Stimulated activated CD4-positive, alpha-beta T cell treated with anti-CD3 and anti-CD28 coated beads, Interleukin-4, amount 100 ng/mL, for 24 hours (primary cell): ENCODE measurements at regions not wholly inside any gene's neighbourhood (a gene's known extent, or its start where the extent isn't known, plus 50 kb on each side); places are given as distances from the start of the nearest gene placed in this dataset.

Experiments
- DNase-seq: peaks from one replicate; pipeline ENCODE4 v3.0.0-alpha.2; 2020

DNA sequence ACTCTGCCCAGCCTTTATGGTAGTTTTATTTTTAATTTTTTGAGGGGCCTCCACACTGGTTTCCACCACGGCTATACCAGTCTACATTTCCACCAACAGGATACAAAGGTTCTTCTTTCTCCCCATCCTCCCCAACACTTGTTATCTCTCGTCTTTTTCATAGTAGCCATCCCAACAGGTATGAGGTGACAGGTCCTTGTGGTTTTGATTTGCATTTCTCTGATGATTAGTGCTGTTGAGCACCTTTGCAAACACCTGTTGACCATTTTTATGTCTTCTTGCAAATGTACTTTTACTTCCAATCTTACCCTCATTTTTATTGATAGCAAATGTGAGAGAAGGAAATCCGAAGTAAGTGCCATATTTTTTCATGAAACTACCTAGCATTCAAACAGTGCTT lies 195.4 kb upstream of the PREP start:
- no peak for DNase-seq

DNA sequence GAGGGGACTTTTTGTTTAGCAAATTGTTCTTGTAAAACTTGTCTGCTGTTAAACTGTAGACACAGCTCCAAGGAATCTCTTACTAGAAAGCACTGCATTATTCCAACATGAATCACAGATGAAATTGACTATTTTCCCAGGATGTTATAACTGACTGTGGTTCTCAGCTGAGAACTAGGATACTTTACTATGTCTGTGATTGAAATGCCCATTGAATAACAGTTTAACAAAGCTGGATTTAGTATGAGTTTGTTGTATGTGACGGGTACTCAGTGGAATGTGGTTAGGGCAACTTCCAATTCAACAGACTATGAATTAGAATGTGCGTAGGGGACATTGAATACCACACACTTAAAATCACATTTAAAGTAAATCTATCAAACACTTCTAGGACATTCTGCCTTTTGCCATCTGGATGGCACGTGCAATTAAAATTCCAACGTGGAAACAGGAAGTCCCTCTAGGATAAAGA lies 193.4 kb upstream of the PREP start:
- DNase-seq, result no peak

DNA sequence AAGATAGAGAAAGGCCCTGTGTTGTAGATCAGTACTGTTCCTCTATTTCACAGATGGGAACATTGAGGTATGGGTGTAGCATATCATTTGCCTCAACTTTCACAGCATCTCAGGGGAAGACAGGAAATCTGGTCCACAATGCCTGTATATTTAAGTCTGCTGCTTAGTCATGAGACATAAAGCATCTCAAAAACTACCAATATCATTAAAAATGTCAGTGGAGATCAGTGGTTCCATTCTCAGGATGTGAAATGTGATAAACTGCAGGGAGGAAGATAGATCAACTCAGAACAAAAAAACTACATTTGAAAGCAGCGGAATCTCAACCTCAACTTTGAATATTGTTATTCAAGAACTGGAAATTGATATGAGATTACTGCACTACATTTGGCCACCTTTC lies 192.9 kb upstream of the PREP start:
- no peak for DNase-seq

DNA sequence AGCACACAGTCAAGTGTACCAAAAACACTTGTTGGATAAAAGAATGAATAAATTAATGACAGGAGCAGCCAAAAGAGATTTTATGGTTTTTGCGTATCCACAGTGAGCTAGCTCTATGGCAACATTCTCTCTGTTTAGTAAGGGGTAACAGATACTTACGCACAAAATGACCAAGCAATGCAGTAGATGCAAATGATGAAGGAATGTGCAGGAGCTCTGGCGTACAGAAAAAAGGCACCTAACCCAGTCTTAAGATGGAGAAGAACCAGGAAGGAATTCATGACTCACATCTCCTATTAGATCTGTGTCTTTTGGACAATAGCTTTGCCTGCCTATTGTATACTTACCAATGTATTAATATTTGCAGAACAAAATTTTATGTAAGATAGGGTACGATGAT lies 191.9 kb upstream of the PREP start:
- DNase-seq, result no peak

DNA sequence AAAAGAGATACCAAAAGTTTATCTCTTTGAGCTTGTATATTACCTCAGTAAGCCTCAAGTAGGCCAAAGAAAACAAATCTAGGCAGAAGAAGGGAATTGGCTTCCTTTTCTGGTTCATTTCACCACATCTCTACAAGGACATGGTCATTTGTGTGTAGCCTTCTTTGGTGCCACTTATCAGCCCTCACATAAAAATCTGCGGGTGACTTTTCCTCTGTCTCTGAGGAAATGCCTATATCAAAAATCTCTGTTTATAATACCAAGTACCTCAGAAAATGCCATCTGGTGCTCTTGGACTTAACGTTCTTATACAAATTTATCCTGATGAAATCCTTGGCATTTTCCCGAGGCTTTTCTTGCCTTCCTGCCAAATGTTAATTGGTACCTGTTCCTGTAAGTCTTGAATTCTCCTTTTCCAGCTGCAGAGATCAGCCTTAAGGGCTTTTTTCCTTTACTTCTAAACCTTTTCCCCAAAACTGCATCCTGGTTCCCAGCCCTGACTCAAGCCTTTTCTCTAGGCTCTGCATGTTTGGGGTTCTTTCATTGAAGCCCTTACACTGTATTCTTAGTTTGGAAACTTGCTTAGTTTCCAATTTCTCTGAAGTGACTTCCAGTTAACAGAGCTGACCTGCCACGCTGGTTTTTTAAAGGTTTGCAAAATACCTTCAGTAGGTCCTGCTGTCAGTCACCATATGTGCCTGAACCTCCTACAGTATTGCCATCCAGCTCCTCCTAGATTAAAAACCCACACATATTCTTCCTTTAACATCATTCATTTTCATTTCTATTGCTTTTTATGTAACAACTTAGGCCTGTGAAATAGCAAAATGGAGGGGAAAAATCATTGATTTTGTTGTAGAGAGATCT lies 191.2 kb upstream of the PREP start:
- no peak for DNase-seq

DNA sequence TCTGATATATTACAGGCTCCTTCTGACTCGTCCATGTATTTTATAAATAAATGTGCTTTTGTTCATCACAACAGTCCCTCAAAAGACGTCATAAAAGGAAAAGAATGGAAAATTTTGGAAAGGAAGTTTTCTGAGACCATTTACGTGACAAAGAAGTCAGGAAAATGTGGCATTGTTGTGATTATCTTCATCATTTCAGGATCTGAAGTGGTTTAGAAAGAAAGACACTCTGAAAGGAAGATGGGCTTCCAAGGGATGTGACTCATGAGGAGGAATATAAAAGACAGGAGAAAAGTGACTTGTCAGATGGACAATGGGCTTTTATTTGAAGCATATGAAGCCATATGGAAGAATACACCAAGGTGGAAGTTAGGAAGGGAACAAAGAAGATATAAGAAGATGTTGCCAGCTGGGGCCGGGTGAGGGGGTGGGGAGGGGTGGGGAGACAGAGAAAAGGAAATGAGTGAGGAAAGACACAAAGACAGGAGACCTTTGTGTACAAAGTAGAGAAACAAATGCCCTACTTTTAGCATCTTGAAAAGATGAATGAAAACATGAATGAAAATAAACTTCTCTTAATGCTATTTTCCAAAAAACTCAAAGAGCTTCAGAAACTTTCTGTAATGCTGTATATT lies 190.3 kb upstream of the PREP start:
- no peak for DNase-seq

DNA sequence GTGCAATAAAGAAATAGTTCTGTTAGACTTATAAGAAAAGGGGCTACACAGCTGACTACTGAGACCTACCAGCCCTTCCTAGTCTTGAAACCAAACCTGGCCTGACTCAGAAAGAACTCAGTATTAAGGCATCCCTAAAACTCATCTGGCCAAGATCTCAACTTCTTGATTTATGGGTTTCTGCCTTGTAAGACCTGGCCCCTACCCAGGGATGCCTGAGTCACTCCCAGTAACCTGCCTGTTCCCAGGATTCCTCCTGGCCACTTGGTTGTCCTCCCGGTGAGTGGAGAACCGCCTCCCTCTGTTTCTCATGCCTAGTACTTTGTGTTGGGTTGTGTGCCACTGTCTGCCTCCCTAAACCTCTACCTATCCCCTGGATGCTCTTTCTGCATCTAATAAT lies 189.4 kb upstream of the PREP start:
- no peak for DNase-seq

DNA sequence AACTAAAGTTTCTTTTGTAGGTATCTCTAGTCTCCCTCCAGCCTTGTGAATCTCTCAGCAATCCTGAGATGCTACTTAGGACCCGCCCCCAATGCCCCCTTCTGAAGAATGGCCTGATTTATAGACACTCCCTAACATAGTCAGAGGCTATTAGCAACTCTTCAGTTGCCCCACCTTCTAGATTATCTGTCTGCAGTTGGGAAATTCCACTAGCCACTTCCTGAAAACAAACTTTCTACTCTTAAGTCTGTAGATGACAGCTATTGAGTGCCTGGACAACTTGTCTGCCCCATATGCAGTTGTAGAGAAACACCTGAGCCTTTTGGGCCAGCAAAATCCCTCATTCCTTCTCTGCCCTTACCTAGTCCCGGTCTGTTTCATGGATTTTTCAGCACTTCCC lies 188.2 kb upstream of the PREP start:
- DNase-seq, result no peak

DNA sequence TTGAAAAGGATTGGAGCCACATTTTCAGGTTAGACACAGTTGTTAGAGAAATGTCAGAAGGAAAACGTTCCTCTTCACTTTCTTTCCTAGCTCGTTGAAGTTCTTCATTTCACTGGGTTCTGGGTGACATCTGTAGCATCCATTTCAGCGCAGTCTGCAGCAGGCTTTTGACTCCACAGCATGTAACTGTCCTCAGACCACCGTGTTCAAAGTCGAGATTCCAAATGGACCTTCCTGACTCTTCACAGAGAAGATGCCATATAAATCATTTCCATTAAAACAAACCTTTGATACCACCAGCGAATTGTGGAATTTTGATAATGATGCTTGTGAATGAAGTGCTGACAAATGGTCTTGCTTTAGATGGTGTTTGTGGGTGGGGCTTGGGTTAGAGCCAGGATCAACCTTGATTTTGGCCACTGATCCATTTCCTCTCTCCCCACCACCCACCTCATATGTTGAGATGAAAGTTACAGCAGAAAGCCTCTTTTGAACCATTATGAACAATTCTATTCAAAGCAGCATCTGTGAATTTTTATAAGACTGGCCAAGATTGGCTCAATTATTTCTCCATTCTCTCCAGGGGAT lies 185.3 kb upstream of the PREP start:
- no peak for DNase-seq

DNA sequence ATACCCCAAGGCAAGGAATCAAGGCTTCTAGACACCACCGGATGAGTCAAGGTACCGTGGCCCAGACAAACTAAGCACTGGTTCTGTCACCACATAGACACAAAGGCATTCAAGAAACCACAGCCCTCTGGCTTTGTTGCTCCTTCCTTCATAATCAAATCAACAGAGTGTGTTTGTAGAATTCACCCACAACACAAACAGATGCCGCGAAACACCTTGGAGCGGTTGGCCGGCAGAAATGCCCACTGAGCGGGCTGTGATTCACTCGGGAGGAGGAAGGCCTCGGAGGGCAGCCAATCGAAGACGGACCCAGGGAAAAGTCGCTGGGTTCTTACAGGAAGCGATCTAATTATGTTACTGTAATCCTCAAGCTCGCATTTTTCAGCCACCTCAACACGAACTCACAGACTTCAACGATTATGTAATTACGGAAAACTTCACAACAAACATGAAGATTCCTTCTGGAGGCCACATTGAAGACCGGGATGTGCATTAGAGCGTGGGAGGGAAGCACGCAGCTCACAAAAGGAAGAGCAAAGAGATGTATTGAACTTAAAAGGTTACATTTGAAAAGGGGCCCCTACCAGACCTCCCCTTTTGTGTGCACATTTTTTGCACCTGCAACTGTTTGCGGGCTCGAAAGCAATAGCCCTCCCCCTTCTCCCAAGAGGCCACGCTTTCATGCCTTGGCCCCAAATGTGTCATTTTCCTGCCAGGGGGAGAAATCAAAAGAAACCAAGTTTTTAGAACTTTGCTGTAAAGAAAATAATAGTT lies 184.7 kb upstream of the PREP start:
- no peak for DNase-seq

DNA sequence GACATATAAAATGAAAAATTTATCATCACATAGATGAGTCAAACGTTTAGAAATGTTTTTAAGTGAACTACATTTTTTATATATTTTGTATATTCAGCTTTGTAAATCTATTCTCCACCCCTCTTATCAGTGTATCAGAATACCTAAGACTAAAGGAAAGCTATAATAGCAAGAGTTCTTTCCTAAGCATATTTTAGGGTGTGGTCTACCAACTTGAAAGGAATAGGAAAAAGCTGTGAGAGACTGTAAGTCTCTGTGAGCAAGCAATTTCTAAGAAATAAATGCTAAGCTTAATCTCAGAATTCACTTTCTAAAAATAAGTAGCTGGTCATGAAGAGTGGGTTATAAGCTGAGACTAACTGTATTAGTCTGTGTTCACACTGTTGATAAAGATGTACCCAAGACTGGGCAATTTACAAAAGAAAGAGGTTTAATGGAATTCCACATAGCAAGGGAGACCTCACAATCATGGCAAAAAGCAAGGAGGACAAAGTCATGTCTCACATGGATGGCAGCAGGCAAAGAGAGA lies 175.4 kb upstream of the PREP start:
- DNase-seq, result no peak

DNA sequence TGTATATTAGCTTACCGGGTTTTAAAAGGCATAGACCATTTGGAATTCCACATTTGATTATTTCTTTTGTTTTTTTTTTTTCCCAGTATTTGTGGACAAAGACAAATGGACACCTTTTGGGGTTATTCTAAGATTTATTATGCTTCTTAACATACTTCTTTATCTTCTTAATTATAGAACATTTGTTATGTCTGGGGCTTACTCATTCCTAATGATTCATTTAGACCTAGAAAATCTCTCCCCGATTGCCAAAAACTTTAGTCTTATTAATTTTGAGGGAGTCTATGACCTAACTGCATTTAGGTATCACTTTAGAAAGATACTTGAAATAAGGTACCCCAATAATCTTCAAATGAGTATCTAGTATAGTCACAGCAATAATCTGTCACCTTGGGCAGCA lies 170.7 kb upstream of the PREP start:
- no peak for DNase-seq

DNA sequence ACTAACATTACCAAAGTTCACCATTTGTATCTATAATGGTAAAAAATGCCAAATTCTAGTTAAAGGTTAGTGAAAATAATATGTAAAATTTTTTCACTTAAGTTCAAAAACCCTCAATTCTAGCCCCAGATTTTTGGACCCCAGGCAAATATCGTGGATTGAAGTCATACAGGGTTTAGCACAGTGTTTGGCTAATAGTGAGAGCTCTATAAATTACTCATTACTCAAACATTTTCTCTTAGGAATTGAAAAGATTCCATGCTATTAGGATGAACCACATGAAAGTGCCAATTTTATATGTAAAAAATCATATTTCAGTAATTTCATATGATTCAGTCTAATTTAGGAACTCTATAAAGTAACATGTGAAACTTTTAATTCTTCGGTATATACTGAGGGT lies 170.3 kb upstream of the PREP start:
- DNase-seq, result no peak

DNA sequence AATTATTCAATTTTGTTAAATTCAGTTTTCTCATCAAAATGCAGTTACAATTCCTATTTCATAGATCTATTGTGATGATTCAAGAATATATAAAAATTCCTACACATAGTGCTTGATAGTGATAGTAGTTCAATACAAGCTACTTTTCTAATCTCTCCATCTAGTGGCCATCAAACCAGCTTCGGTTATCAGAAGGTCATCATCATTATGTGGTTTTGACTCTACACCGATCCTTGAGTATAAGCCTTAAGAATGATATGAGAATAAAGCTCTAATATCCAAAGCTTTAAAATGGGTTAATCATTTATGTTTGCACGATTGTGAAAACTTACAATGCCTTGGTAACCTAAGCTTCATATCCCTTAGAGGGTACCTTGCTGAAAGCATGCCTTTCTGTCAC lies 167.5 kb upstream of the PREP start:
- no peak for DNase-seq

DNA sequence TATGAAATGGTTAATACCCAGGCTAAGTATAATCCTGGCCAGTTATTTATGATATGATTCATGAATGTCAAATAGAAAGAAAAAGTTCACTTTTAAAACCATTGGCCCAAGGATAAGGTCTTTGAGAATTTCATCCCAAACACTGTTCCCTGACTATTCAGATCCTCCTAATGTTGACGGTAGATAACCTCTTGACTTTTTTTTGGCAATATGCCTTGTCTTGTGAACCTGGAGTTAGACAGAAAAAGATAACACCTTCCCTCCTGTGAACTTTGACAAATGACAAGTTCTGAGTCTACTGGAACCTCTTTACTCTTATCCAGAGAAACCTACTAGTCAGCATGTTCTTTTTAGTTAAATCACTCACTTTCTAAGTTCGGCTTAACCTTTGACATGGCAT lies 166.8 kb upstream of the PREP start:
- DNase-seq, result no peak

DNA sequence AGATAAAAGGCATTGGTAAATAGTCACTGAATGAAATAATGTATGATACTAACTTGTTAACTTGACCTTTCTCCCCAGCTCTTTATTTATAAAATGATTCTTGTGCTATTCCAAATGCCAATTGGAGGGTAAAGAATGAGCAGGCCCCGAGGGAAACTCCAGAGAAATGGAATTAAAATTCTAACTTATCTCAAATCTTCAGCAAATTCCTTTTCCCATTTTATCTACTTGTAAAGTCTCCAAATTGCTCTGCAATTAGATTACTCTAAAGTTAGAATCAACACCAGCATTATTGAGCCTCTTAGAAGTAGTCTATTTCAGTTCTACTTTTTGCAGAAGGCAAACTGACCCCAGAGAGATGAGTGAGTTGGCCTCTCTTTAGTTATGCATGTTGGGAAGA lies 165.9 kb upstream of the PREP start:
- DNase-seq, result no peak

DNA sequence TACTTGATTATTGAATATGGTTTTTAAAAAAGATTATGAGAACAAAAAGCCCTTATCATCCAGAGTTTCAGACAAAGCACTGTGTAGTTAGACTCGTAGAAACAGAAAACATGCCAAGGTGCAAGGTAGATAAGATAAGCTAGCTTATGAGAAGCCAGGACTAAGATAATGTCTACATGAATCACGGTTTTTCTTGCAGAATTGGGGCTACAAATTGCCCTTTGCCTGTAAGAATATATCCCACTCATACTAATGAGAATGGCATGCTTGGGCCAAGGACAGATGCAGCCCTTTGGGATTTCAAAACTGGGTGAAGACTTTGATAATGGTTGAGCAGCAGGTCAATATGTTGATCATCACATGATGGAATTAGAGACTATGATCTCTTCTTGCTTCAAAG lies 165.3 kb upstream of the PREP start:
- DNase-seq, result no peak

DNA sequence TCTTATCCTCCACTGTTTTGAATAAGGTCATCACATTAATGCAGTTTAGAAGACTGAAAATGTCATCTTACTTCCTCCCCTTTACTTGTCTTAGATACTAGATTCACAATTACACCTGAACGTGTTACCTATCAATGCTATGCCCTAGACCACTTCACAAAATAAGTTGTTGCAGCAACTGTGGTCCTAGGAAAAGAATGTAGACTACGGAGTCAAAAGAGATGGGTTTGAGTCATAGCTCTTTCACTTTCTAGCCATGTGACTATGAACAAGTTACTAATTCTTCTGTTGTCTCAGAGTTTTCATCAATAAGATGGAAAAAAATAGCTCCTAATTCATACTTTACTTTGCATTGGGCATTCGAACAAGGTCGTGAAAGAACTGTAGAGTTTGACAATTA lies 164.3 kb upstream of the PREP start:
- no peak for DNase-seq

DNA sequence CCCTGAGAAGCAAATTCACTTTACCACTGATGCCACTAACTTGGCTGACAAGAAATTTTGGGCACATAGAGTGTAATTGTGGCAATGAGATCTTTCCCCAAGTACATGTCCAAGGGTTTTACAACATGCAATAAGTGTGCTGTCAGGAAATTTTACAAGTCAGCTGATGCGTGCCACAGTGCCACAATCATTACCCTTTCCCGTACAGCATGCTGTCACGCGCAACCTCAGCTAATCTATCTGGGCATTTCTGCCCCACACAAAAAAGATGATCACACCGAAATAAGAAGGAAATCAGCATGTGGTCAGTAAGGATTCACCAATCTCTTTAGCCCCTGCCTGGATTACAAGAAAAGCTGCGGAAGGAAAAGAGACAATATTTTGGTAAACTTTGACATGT lies 163.6 kb upstream of the PREP start:
- no peak for DNase-seq

DNA sequence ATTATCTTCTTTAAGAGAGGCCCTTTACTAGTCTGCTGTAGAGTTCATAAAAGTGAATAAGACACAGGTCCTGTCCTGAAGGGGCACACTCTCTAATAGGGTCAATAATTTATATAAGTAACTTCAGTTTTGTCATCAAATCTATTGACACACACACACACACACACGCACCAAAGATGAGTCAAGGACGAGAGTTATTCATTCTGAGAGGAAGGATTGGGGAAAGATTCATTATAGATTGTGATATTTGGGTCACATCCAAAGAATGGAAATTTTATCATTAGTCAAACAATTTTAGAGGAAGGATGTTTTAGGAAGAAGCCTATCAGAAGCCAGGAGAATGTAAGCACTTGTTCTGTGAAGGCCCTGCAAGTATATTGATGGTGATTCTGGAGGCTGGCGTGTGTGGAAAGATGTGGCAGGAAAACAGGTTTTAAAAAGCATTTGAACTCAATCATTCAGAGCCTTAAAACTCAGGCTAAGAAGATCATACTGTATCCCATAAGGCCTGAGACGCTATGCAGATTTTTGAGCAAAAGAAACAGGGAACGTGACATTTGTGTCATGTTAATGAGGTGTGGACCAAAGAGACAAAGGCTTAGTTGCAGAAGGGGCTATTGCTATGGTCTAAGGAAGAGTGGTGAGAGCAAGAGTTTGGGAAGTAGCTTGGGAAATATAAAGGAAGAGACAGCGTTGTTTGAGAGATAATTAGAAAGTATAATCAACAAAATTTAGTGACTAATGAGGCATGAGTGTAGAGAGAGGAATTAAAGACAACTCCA lies 161.4 kb upstream of the PREP start:
- no peak for DNase-seq

DNA sequence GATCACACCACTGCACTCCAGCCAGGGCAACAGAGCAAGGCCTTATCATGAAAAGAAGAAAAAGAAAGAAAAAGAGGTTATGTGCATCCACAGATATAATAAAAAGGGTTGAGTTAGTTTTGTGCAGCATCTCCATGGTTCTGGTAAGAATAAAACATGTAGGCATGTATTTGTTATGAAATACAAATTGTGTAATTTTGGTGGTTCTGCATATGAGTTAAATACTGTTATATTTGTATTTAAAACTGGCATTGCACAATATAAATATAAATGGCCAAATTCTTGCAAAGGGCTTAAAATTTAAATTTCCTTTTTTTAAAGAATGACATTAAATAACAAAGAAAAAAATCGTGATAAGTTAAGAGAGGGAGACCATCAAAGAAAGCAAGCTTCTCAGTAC lies 159.1 kb upstream of the PREP start:
- no peak for DNase-seq

DNA sequence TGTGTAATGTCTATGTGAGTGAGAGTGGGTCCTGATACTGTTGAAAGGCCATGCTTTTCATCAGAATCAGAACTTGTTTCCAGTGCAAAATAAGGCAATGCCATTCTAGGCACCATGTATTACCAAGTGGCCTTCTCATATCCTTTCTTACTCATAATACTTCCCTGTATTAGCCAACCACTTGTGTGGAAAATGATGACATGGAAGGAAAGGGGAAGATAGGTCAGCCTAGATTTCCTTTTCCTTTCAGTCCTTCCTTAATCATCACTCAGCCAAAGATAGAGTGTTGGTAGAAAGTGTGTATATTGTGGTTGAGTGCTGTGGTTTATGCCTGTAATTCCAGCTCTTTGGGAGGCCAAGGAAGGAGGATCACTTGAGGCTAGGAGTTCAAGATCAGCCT lies 158.6 kb upstream of the PREP start:
- no peak for DNase-seq
